Esophagus squamous epithelium (tissue), 5 donors: ENCODE measurements at regions not wholly inside any gene's neighbourhood (a gene's known extent, or its start where the extent isn't known, plus 50 kb on each side); places are given as distances from the start of the nearest gene placed in this dataset.

Experiments
- DNase-seq: peaks from one replicate; lab custom pipeline; 2025; lab: John Stamatoyannopoulos, UW
- H3K27ac ChIP-seq, 4 donors: fragments of 200-600 bp; sonication (generic); one replicate each; pipeline ENCODE4 v1.5.1; 2016 to 2019; ENCODE audit warnings: mild to moderate bottlenecking in 1 of 4
- H3K27me3 ChIP-seq, 4 donors: fragments of 200-600 bp; sonication (generic); 1 replicate in 3 of 4; 2 replicates in 1 of 4; pipeline versions ENCODE4 v1.5.1 to v1.6.0; 2017 to 2021; ENCODE audit warnings: antibody characterized with exemption in 1 of 4
- H3K36me3 ChIP-seq, 3 donors: fragments of 200-600 bp; sonication (generic); one replicate each; pipeline ENCODE4 v1.5.1; 2016 to 2019
- H3K4me1 ChIP-seq, 3 donors: fragments of 200-600 bp; sonication (generic); one replicate each; pipeline ENCODE4 v1.5.1; 2017 to 2019
- H3K4me3 ChIP-seq, 4 donors: fragments of 200-600 bp; sonication (generic); 1 replicate in 3 of 4; 2 replicates in 1 of 4; pipeline ENCODE4 v1.5.1; 2016 to 2019; ENCODE audit warnings: mild to moderate bottlenecking in 2 of 4, moderate library complexity in 1 of 4
- H3K9me3 ChIP-seq, 3 donors: fragments of 200-600 bp; sonication (generic); one replicate each; pipeline ENCODE4 v1.5.1; 2016 to 2019
- CTCF ChIP-seq, 6 experiments: fragments of 450-650 bp in 4 of 6; fragments of 200-600 bp in 2 of 6; sonication (generic) in 2 of 6; IDR thresholded peaks; one replicate each; pipeline ENCODE4 v1.5.1; 2016 to 2019; ENCODE audit warnings: antibody characterized with exemption in 6 of 6, mild to moderate bottlenecking in 4 of 6, moderate library complexity in 4 of 6
- POLR2A ChIP-seq, 4 donors: fragments of 450-650 bp; IDR thresholded peaks; one replicate each; pipeline ENCODE4 v1.6.1; 2017; ENCODE audit warnings: antibody characterized with exemption in 4 of 4, mild to moderate bottlenecking in 4 of 4, moderate library complexity in 3 of 4
- WGBS, 2 donors: methylation state at CpG; one replicate each; pipeline ENCODE4 v1.1.5; 2018; 5-methylcytosine and 5-hydroxymethylcytosine counted together
- intact Hi-C: fragments of 100-400 bp; cut with DNase I; formaldehyde crosslinking; loops from one replicate; pipeline ENCODE4 v1.15.0; 2022
- donor health status: DM: yes; HTN: yes; CAD: no.

GRCh38 chr14:97485201-97485600 lies 688.0 kb downstream of the VRK1 start:
- WGBS, 2 donors, result 77 to 80% methylated on average over 10 of the region's 10 CpGs
- DNase-seq, result no peak
- no peaks in the 10 kb centered on the region for H3K27me3 ChIP-seq

GRCh38 chr14:97486601-97487120 lies 689.5 kb downstream of the VRK1 start:
- Histone ChIP-seq H3K9me3 (no peaks in the 10 kb centered on the region), H3K36me3 (no peaks in the 10 kb centered on the region), H3K4me3 (no peak overlapping the region), H3K27me3 (no peaks in the 10 kb centered on the region), H3K27ac (no peak overlapping the region), H3K4me1 (no peaks in the 10 kb centered on the region)
- intact Hi-C loops, result no loop called here
- 80% methylated on average over 10 to 13 of the region's 13 CpGs for WGBS, 2 donors
- DNase-seq, result no peak
- TF ChIP-seq CTCF (IDR thresholded peaks at IDR 0.05) (no peak), POLR2A (IDR thresholded peaks at IDR 0.05) (no peak)

More at GRCh38 chr14:97485201-97485600, 688.0 kb downstream of the VRK1 start:
- H3K36me3 ChIP-seq, result no peaks in the 10 kb centered on the region
- intact Hi-C loops, result no loop called here
- no peaks in the 10 kb centered on the region for H3K9me3 ChIP-seq
- H3K4me3 ChIP-seq, result no peak overlapping the region
- H3K27ac ChIP-seq, result no peak overlapping the region
- TF ChIP-seq POLR2A (IDR thresholded peaks at IDR 0.05) (no peak), CTCF (IDR thresholded peaks at IDR 0.05) (no peak)
- no peaks in the 10 kb centered on the region for H3K4me1 ChIP-seq

GRCh38 chr14:97489750-97490149 lies 692.6 kb downstream of the VRK1 start:
- WGBS, 2 donors, result 79 to 83% methylated on average over 10 of the region's 10 CpGs
- intact Hi-C loops, result no loop called here
- H3K36me3 ChIP-seq, result no peaks in the 10 kb centered on the region

GRCh38 chr14:97490521-97491070 lies 693.4 kb downstream of the VRK1 start:
- WGBS, 2 donors, result 88 to 90% methylated on average over 10 of the region's 10 CpGs
- no peak for DNase-seq
- no peak overlapping the region for H3K27ac ChIP-seq
- H3K27me3 ChIP-seq, result no peaks in the 10 kb centered on the region
- no peak for TF ChIP-seq CTCF (IDR thresholded peaks at IDR 0.05)
- TF ChIP-seq POLR2A (IDR thresholded peaks at IDR 0.05), result no peak
- no peaks in the 10 kb centered on the region for H3K9me3 ChIP-seq
- H3K36me3 ChIP-seq, result no peaks in the 10 kb centered on the region
- no peak overlapping the region for H3K4me3 ChIP-seq
- intact Hi-C loops, result no loop called here
- H3K4me1 ChIP-seq, result no peaks in the 10 kb centered on the region

More at GRCh38 chr14:97489750-97490149, 692.6 kb downstream of the VRK1 start:
- no peak overlapping the region for H3K4me3 ChIP-seq
- H3K4me1 ChIP-seq, result no peaks in the 10 kb centered on the region
- TF ChIP-seq POLR2A (IDR thresholded peaks at IDR 0.05) (no peak), CTCF (IDR thresholded peaks at IDR 0.05) (no peak)
- H3K27ac ChIP-seq, result no peak overlapping the region
- H3K9me3 ChIP-seq, result no peaks in the 10 kb centered on the region
- DNase-seq, result no peak
- no peaks in the 10 kb centered on the region for H3K27me3 ChIP-seq

GRCh38 chr14:97491697-97492096 lies 694.5 kb downstream of the VRK1 start:
- H3K27me3 ChIP-seq, result no peaks in the 10 kb centered on the region
- intact Hi-C loops, result no loop called here
- 72 to 78% methylated on average over 3 to 5 of the region's 5 CpGs for WGBS, 2 donors
- H3K4me1 ChIP-seq, result no peaks in the 10 kb centered on the region
- DNase-seq, result no peak
- no peaks in the 10 kb centered on the region for H3K9me3 ChIP-seq
- H3K27ac ChIP-seq, result no peak overlapping the region
- H3K36me3 ChIP-seq, result no peaks in the 10 kb centered on the region
- TF ChIP-seq CTCF (IDR thresholded peaks at IDR 0.05), result no peak
- no peak for TF ChIP-seq POLR2A (IDR thresholded peaks at IDR 0.05)
- H3K4me3 ChIP-seq, result no peak overlapping the region
